GM21360 (cell line): ENCODE measurements at regions not wholly inside any gene's neighbourhood (a gene's known extent, or its start where the extent isn't known, plus 50 kb on each side); places are given as distances from the start of the nearest gene placed in this dataset.

Experiments used
- ATAC-seq: cut with Tn5 transposase; IDR thresholded peaks from one replicate; pipeline ENCODE4 v1.9.1; 2021; ENCODE audit warnings: mild to moderate bottlenecking, moderate library complexity; ENCODE audit not compliant: unreplicated experiment

GRCh38 chr9:113776194-113776593 is 99.9 kb upstream of the ZNF618 start:
- no peak for ATAC-seq

- ATAC-seq: no peak
Observed at GRCh38 chr9:113781381-113781780, 94.7 kb upstream of the ZNF618 start.

DNA sequence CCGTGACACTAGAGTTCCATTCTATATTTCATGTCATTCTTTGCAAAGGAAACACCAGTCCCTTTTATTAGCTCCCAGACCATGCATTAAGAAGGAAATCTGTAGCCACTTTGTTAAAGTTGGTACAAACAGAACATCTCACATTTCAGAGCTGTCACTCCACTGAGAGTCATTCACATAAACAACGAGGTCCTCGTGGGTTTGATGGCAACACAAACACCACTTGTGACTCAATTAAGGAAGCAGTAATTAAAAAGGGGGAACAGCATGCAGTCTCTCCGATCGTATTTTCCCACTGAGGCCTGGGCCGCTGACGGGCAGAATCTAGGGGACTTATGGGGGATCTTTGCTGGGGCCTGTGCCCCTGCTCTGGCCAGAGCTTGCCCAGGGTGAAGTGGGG is 94.2 kb upstream of the ZNF618 start:
- no peak for ATAC-seq

- ATAC-seq: no peak
Observed at GRCh38 chr9:113783475-113783874, 92.6 kb upstream of the ZNF618 start.

DNA sequence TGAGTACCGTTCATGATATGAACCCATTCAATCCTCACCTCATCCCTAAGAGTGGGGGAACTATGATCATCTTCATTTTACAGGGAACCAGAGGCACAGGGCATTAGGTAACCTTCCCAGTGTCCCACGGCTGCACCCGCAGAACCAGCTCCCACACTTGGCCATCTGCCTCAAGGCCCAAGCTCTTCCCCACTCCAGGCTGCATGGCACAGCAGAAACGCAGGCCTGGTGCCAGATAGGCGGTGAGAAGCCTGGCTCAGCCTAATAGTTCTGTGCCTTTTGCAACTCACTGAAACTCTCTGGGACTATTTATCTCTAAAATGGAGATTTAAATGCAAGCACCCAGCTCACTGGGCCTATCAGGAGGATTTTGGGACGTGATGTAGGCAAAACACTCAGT is 90.8 kb upstream of the ZNF618 start:
- ATAC-seq: no peak

GRCh38 chr9:113786071-113786470 is 90.0 kb upstream of the ZNF618 start:
- ATAC-seq: no peak

GRCh38 chr9:113787871-113788270 is 88.2 kb upstream of the ZNF618 start:
- no peak for ATAC-seq

DNA sequence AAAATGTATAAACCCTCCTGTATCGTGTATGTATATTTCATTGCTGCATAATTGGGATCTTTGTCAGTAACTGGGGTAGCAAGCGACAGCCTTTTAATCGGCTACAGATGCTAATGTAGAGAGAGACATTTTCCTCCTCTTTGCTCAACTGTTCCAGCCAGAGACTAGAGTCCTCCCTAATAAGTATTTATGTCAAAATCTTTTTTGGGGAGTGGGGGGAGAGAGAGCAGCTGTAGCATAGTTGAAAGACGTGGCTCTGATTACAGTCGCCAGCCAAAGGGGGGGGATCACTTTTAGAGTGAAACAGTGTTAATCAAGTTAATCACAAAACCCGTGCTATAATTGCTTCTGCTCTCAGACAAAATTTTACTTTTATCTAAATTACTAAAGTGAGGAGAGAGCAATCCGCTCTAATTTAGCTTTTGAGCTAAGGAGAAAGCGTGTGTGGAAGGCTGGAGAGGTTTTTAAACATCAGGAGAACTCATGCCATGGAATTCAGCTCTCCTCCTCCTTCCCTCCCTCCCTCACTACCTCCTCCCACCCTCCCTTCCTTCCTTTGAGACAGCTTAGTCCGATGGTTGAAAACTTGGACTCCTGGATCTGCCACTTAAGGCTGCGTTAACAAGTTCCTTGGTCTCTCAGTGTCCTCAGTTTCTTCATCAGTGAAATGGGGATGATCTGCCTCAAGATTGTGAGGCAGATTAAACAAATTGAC is 87.3 kb upstream of the ZNF618 start:
- ATAC-seq: no peak

DNA sequence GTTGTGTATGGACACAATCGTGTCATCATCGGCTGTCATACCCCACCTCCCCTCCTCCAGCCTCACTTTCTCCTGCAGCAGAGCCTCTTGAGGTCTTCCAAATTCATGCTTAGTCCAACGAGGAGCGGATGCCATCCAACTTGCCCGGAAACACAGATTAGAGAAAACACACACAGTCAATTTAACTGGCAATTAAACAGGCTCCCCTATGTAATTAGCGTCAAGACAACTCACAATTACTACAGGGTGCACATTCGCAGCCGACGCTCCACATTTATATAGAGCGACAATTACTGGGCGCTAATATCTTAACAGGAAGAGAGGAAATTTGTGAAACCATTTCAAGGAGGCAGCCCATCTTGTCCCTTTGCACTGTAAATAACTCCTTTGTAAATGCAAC is 86.0 kb upstream of the ZNF618 start:
- no peak for ATAC-seq

GRCh38 chr9:113793558-113793957 is 82.6 kb upstream of the ZNF618 start:
- no peak for ATAC-seq

- ATAC-seq: no peak
Observed at GRCh38 chr9:113794721-113795120, 81.4 kb upstream of the ZNF618 start.

GRCh38 chr9:113795811-113796392 is 80.2 kb upstream of the ZNF618 start:
- ATAC-seq: no peak

- ATAC-seq: no peak
Observed at GRCh38 chr9:113796646-113797426, 79.3 kb upstream of the ZNF618 start.

GRCh38 chr9:113798062-113799030 is 77.8 kb upstream of the ZNF618 start:
- no peak for ATAC-seq

DNA sequence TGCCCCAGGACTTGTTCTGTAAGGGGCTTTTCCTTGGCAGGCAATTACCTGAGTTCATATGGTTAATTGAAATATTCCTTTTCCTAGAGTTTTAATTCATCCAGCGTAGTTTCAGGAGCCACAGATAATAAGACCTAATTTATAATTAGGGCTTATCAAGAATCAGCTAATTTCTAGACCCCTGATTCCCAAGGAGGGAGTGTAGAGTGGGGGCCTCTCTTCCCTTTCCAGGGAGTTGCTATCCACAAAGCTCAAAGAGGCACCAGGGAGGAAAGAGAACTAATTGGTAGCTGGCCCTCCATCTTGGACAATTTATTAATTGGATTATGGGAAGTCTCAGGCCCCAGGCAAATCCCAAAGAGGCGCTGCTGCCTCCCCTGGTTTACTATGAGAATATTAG is 75.8 kb upstream of the ZNF618 start:
- ATAC-seq: no peak

DNA sequence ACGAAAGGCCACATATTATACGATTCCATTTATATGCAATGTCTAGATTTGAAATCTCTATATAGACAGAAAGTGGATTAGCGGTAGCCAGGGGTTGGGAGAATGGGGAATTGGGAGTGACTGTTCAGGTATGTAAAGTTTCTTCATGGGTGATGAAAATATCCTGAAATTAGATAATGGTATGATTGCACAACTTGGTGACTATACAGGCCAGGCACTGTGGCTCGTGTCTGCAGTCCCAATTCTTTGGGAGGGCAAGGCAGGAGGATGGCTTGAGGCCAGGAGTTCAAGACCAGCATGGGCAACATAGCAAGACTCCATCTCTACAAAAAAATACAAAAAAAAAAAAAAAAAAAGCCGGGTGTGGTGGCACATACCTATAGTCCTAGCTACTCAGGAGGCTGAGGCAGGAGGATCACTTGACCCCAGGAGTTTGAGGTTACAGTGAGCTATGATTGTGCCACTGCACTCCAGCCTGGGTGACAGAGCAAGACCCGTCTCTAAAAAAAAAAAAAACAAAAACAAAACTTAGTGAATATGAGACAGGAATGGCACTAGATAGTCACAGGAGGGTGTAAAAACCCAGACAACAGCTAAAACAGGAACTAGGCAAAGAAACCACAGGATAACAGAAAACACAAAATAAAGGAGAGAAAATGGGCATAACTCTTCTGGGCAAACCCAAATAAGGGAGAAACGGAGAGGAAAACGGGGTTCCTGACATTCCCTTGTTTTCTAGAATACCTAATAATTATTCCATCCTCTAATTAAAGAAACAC is 72.1 kb upstream of the ZNF618 start:
- ATAC-seq: no peak

DNA sequence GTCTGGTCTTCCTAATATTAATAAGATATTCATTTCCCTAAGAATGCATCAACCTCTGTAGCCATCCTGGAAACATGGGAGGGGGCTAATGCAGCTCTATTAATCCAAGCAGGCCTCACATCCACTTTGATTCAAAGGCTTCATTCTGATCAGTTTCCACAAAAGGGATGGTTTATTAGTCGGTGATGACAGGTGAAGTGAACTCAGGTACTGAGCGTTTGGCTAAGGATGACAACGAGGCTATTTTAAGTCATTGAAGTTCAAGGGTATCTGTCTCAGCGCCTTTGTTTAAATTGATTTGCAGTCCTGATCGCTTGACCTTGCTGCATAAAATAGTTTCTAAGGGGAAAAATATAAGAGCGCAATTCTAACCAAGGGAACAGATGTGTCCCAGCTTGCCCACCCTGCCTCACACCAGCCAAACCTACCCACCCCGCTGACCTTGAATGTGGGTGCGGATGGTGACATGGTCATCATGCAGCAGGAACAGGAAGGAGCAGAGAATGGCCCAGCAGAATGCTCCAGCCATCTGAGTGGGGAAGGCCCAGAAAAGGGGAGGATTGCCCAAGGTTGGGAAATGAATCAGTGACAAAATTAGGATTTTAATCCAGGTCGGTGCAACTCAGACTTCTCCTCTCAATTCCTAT is 70.5 kb upstream of the ZNF618 start:
- no peak for ATAC-seq

- ATAC-seq: peak; percentile 57
Observed at GRCh38 chr9:113807173-113808061, 68.7 kb upstream of the ZNF618 start.
